HG03571 (cell line): ENCODE measurements at regions not wholly inside any gene's neighbourhood (a gene's known extent, or its start where the extent isn't known, plus 50 kb on each side); places are given as distances from the start of the nearest gene placed in this dataset.
"Not testable (repeated sequence)": the region's sequence is repeated elsewhere in the genome, so short reads cannot be mapped to it uniquely, and the experiment has no call there.

Experiments used
- ATAC-seq: cut with Tn5 transposase; IDR thresholded peaks from one replicate; pipeline ENCODE4 v1.9.1; 2021; ENCODE audit not compliant: unreplicated experiment

GRCh38 chr5:156170351-156170961, 156.5 kb upstream of the SGCD start:
- ATAC-seq: no peak

DNA sequence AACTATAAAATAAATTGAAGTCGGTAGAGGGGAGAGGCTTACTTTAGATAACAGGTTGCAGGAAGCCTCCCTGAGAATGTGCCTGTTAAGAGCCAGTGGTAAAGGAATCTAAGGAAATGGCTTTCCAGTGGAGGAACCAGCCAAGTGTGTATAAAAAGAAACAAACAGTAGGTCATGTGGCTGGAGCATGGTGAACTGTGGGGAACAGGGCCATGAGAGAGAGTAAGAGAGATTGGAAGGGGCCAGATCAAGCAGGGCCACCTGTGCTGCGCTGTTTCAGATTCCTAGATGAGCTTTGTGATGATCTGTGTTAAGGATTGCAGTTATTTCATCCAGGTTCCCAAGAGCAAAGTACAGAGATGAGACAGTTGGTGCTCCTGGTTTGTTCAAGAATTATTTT, 152.7 kb upstream of the SGCD start:
- ATAC-seq: no peak

DNA sequence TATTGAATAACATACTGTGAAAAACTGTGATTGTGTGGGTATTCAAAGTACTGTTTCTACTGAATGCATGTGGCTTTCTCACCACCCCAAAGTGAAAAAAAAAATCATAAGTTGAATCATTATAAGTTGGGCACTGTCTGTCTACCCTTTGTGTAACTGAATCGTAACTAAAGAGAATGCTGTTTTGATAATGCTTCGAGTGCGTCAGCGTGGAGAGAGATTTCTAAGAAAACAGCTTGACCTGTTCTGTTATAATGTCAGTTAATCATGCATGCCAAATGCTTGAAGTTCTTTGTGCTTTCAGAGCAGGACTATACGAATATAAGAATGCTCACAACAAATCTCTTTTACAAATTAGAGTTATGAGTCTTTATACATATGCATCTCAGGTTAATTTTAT, 148.8 kb upstream of the SGCD start:
- ATAC-seq: no peak

- no peak for ATAC-seq
Observed at GRCh38 chr5:156181656-156182055, 145.3 kb upstream of the SGCD start.

DNA sequence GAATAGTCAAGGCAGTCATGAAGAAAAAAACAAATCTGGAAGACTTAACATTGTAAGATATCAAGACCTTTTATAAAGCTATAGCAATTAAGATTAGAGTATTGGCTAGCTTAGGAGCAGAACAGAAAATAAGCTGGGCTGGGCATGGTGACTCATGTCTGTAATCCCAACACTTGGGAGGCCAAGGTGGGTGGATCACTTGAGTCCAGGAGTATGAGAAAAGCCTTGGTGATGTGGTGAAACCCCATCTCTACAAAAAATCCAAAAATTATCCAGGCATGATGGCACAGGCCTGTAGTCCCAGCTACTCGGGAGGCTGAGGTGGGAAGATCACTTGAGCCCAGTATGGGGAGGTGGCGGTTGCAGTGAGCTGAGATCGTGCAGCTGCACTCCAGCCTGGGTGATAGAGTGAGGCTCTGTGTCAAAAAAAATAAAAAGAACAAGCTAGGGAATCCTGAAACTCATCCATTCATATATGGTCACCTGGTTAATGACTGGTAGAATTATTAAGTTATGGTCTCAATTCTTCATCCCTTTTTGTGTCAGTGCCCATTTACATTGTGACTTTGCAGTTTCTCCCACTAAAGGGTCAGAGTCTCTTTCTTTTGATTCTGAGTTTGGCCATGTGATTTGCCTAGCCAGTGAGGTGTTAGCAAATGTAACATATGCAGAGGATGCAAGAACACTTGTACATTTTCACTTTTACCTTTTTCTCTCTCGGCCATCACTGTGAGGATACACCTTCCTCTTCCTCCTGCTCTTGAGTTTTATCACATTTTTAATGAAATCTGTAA, 144.6 kb upstream of the SGCD start:
- no peak for ATAC-seq

- ATAC-seq: no peak
Observed at GRCh38 chr5:156186760-156187159, 140.2 kb upstream of the SGCD start.

GRCh38 chr5:156188016-156188415, 138.9 kb upstream of the SGCD start:
- ATAC-seq: no peak

DNA sequence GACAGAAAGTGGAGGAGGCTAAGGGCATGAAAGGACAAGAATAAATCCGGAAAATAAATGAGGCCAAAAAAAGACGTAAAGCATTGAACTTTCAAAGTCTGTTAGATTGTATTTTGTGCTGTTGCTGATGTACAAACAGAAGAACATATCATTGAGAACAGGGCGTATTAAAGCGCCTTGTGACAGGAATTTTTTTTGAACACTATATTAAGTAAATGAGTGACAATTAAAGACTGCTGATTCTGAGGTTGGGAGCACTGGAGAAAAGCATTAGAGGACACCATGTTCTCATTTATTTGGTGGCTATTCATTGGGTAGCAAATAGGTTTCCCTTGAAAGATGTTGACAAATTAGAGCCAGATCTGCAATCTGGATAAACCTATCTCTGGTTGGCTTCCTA, 137.3 kb upstream of the SGCD start:
- no peak for ATAC-seq

DNA sequence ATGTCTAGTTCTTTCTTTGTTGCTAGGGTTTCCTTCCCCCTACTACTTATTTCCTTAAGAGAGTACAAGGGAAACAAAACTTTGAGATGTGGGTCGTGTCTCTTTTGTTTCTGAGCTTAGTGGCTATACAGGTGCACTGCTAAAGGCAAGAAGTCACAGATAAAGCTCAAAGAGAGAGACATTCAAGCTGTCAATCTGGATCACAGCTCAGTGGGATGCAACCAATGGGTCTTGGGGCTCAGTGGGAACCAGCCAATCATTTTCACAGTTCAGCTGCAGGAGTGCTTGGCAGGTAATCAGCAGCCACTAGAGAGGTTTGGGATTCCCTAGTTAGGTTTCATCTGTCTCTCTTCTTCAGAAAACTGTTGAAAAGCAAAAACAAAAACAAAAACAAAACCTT, 135.4 kb upstream of the SGCD start:
- ATAC-seq: no peak

DNA sequence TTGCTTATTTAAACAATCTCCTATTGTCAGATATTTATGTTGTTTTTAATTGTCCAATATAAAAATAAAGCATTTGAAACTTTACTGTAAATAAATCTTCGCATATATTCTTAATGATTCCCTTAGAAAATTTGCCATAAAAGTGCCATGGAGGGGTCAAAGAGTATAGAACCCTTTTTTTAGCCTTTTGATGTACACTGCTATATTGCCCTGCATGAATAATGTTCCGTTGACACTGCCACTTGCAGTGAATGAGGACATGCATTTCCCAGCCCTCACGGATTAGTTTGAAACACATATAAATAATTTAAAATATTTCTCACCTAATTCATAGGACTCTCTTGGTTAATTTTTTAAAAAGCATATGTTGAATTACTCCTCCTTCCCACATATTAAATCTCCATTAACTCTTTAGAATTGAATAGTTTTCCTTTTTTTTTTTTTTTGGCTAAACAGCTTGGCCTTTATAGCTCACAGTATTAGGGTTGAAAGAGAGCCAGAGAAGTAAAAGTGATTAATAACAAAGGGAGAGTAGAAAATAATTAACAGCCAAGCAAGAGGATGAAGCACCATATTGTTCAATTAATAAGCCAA, 129.8 kb upstream of the SGCD start:
- no peak for ATAC-seq

DNA sequence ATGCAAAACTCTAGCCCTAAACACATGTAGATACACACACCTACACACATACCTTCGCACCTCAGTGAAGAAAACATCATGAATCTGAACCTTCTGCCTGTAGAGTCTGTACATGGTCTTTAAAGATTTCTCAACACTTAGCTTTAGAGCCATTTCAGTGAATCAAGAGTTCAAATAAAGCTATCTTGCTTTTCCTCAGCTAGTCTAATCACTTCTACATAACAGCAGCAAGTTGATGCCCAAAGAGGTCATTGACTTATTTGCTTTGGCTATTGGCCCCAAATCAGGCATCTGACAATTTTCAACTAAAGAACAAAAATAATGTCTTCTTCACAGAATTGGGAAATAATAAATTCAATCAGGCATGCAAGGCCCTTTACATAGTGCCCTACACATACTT, 127.9 kb upstream of the SGCD start:
- ATAC-seq: no peak

DNA sequence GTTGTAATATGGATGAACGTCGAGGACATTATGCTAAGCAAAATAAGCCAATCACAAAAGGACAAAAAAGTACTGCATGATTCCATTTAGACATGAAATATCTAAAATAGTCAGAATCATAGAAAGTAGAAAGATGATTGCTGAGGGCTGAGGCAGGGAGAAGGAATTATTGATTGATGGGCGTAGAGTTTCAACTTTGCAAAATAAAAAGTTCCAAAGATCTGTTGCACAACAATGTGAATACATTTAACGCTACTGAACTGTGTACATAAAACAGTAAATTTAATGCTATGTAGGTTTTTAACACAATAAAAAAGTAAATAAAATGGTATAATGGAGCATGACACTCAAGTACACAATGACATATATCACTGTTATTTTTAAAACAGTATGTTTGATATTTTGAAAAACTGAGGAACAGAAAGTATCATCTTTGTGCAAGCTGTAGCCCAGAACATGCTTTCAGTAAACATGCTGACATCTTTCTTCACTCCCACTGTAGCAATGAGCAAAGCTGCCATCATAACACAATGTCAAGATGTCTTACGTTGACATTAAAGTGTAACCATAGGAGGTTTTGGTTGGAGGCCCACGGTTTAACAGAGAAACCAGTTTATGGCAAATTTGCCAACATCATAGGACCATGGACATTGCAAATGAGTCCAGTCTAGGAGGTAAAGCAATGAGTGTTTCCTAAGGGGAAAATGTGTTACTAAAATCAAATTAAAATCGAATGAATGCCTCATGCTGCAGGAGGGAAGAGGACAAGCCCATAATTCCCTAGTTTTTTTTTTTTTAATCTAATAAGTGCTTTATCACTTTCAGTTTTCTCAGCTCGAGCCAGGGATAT, 125.8 kb upstream of the SGCD start:
- no peak for ATAC-seq

DNA sequence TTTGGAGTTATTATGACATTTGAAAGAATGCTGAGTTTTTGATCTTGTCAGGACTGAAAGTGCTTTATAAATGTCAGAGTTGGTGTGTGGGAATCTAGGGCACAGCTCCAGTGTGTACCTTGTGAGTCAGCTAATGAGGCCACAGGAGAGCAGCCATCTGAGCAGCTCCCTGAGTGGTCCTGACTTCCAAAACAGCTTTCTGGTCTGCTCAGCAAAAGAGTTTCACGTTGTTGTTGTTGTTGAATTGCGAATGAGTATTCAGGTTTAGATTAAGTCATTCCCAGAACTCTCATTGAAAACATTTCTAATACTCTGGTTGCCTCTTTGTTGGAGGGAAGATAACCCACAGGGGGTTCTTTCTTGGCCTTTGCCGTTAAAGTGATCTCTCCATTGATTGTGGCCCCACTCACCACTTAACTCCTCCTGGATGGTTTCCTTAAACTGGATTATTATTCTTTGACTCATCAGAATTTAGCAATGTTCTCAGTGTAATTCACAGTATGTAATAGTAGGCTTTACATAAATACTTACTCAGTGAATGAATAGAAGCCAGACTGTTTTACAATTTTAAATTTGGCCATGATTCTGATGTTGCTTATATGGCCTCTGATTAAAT, 125.1 kb upstream of the SGCD start:
- no peak for ATAC-seq

GRCh38 chr5:156208271-156208670, 118.7 kb upstream of the SGCD start:
- no peak for ATAC-seq

GRCh38 chr5:156218367-156219158, 108.4 kb upstream of the SGCD start:
- no peak for ATAC-seq

DNA sequence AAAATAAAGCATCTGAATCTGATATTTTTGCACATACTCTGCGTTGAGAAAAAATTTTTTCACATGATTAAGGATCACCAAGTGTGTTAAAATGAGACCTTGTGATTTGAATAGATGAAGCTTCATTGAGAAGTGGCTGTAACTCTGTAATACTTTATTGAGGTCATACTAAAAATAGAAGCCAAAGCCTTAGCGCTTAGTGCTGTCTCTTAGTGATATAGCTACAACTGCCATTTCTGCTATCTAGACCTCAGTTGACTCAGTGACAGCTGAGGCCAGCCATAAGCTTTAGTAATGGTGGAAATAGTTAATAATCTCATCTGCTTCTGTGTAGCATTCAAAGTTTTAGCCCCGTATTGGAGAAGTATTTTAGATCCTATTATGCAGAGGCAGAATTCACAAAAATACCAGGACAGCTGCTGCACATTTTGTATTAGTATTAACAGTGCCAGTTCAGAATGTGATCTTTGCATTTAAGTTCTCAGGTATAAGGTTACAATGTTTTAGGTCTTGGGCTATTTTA, 107.4 kb upstream of the SGCD start:
- ATAC-seq: no peak

DNA sequence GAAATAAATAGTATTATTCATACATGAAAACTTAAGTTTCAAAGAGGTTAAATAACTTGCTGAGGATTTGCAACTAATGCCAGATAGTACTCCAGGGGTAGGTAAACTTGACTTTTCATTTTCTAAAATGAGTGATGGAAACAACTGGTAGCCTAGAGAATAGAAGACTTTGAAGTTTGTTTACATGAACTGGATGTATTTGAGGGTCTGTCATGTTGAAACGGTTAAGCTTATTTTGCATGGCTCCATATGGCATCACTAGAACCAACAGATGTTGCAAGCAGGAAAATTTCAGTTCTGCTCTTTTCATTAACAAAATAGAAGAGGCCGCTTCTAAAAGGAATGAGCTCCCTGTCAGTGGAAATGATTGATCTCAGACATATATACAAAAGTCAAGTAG, 105.1 kb upstream of the SGCD start:
- no peak for ATAC-seq

GRCh38 chr5:156223547-156223946, 103.4 kb upstream of the SGCD start:
- ATAC-seq: no peak

DNA sequence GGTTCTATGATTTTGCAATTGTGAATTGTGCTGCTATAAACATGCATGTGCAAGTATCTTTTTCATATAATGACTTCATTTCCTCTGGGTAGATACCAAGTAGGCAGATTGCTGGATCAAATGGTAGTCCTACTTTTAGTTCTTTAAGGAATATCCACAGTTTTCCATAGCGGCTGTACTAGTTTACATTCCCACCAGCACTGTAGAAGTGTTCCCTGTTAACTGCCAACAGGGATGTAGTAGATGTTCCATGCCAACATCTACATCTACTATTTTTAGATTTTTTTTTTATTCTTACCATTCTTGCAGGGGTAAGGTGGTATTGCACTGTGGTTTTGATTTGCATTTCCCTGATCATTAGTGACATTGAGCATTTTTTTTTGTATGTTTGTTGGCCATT, 100.5 kb upstream of the SGCD start:
- ATAC-seq: not testable (repeated sequence)

- no peak for ATAC-seq
Observed at GRCh38 chr5:156230887-156231286, 96.1 kb upstream of the SGCD start.
